Embryonic facial prominence (tissue), 1 donor: ENCODE measurements at regions not wholly inside any gene's neighbourhood (a gene's known extent, or its start where the extent isn't known, plus 50 kb on each side); places are given as distances from the start of the nearest gene placed in this dataset.

Experiments used
- DNase-seq: peaks from one replicate; pipeline ENCODE4 v3.0.0-alpha.2; 2016; ENCODE audit errors: extremely low spot score

- no peak for DNase-seq
Measured at GRCh38 chr18:47758000-47758399, 172.5 kb downstream of the SMAD2 start.

- DNase-seq, result no peak
Measured at GRCh38 chr18:47756364-47757016, 174.0 kb downstream of the SMAD2 start.

GRCh38 chr18:47755102-47755456, 175.4 kb downstream of the SMAD2 start:
- no peak for DNase-seq

GRCh38 chr18:47754311-47755101, 176.0 kb downstream of the SMAD2 start:
- no peak for DNase-seq

GRCh38 chr18:47752796-47753645, 177.4 kb downstream of the SMAD2 start:
- no peak for DNase-seq

- DNase-seq, result no peak
Measured at GRCh38 chr18:47750889-47751423, 179.5 kb downstream of the SMAD2 start.

GRCh38 chr18:47749600-47749973, 180.9 kb downstream of the SMAD2 start:
- no peak for DNase-seq

GRCh38 chr18:47748847-47749599, 181.4 kb downstream of the SMAD2 start:
- DNase-seq, result peak; percentile 47

GRCh38 chr18:47748093-47748796, 182.2 kb downstream of the SMAD2 start:
- no peak for DNase-seq

GRCh38 chr18:47747260-47747795, 183.1 kb downstream of the SMAD2 start:
- no peak for DNase-seq

GRCh38 chr18:47746615-47747014, 183.8 kb downstream of the SMAD2 start:
- DNase-seq, result no peak

GRCh38 chr18:47745227-47745626, 185.2 kb downstream of the SMAD2 start:
- no peak for DNase-seq

- DNase-seq, result no peak
Measured at GRCh38 chr18:47737956-47738355, 192.5 kb downstream of the SMAD2 start.

- DNase-seq, result no peak
Measured at GRCh38 chr18:47737198-47737830, 193.1 kb downstream of the SMAD2 start.

GRCh38 chr18:47736376-47737140, 193.9 kb downstream of the SMAD2 start:
- no peak for DNase-seq

- no peak for DNase-seq
Measured at GRCh38 chr18:47735041-47735702, 195.3 kb downstream of the SMAD2 start.

GRCh38 chr18:47731276-47731675, 199.2 kb downstream of the SMAD2 start:
- DNase-seq, result no peak

- DNase-seq, result no peak
Measured at GRCh38 chr18:47730795-47731194, 199.7 kb downstream of the SMAD2 start.

GRCh38 chr18:47729356-47729755, 201.1 kb downstream of the SMAD2 start:
- DNase-seq, result no peak
